Gastroesophageal sphincter (tissue), 3 donors: ENCODE measurements at regions not wholly inside any gene's neighbourhood (a gene's known extent, or its start where the extent isn't known, plus 50 kb on each side); places are given as distances from the start of the nearest gene placed in this dataset.

Source experiments
- CTCF ChIP-seq, 4 experiments: fragments of 200-600 bp in 2 of 4; fragments of 450-650 bp in 2 of 4; sonication (generic) in 1 of 4; IDR thresholded peaks; one replicate each; pipeline ENCODE4 v1.5.1; 2017 to 2019; ENCODE audit warnings: antibody characterized with exemption in 4 of 4, mild to moderate bottlenecking in 2 of 4, moderate library complexity in 2 of 4
- EP300 ChIP-seq: sonication (generic); formaldehyde crosslinking; IDR thresholded peaks from one replicate; pipeline ENCODE4 v1.6.1; 2017; ENCODE audit warnings: antibody characterized with exemption, mild to moderate bottlenecking
- POLR2A ChIP-seq, 2 donors: fragments of 450-650 bp; IDR thresholded peaks; one replicate each; pipeline ENCODE4 v1.6.1; 2017; ENCODE audit warnings: antibody characterized with exemption in 2 of 2, mild to moderate bottlenecking in 2 of 2, moderate library complexity in 1 of 2
- POLR2AphosphoS5 ChIP-seq: sonication (generic); formaldehyde crosslinking; IDR thresholded peaks from one replicate; pipeline ENCODE4 v1.6.1; 2017; ENCODE audit warnings: antibody characterized with exemption

DNA sequence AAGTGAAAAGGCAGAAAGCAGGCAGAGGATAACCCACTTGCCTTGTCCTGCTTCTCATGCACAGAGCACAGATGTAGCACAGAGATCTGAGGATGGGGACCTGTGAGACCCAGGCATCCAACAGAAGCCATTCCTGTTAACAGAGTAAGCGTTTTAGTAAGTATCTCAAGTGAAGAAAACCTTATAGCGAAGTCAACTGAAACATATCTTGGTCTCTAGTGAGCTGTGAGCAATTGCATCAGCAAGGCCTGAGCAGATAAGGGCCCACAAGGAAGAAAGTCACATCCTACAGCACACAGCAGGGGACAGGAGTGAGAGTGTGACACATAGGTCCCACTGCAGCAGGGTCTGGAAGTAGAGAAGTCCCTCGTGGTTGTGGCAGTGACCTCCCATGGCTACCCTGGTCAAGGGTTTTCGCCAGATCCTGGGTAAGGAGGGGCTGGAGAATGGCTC lies 248.7 kb upstream of the TNP1 start:
- TF ChIP-seq CTCF (IDR thresholded peaks at IDR 0.05) (no peak), EP300 (no peak), POLR2A (IDR thresholded peaks at IDR 0.05) (no peak), POLR2AphosphoS5 (no peak)
